ENCODE measurements at regions not wholly inside any gene's neighbourhood (a gene's known extent, or its start where the extent isn't known, plus 50 kb on each side); places are given as distances from the start of the nearest gene placed in this dataset.

- Histone ChIP-seq H3K9ac (ENCODE audit: low read depth, low read length) (no peak overlapping the region), H3K79me2 (ENCODE audit: insufficient read depth, low read length) (no peaks in the 10 kb centered on the region), H3K9me3 (ENCODE audit: insufficient read depth, low read length, severe bottlenecking) (no peaks in the 10 kb centered on the region), H3K4me1 (ENCODE audit: insufficient read depth, low read length) (no peaks in the 10 kb centered on the region), H3K27ac (ENCODE audit: low read length) (no peak overlapping the region), H3K36me3 (ENCODE audit: insufficient read depth, low read length) (no peaks in the 10 kb centered on the region), H3K27me3 (ENCODE audit: insufficient read depth, low read length, poor library complexity) (peaks cover 49% of the 10 kb centered on the region), H4K20me1 (ENCODE audit: insufficient read depth, low read length) (no peaks in the 10 kb centered on the region; the same call in 1 of the 2 replicates), H2AFZ (ENCODE audit: low read depth, low read length) (no peak overlapping the region), H3K4me3 (ENCODE audit: low read depth in 1 of 2, low read length in 2 of 2) (no peak overlapping the region), H3K4me2 (ENCODE audit: insufficient read depth, low read length) (no peak overlapping the region)
- no peak for TF ChIP-seq EZH2 (IDR thresholded peaks at IDR 0.05; ENCODE audit: borderline replicate concordance, low read depth, low read length, severe bottlenecking)
- no peak for TF ChIP-seq CTCF (IDR thresholded peaks at IDR 0.05; ENCODE audit: borderline replicate concordance, extremely low read depth, low read length, poor library complexity, severe bottlenecking)
- ATAC-seq (ENCODE audit: insufficient read depth, low read depth) (no peak), DNase-seq (no peak)
These were observed 57.1 kb upstream of the NFASC start for GRCh38 chr1:204813522-204813921.

- H3K36me3 ChIP-seq (ENCODE audit: insufficient read depth, low read length), result no peaks in the 10 kb centered on the region
- H3K27me3 ChIP-seq (ENCODE audit: insufficient read depth, low read length, poor library complexity), result peaks cover 52% of the 10 kb centered on the region
- no peaks in the 10 kb centered on the region; the same call in 1 of the 2 replicates for H4K20me1 ChIP-seq (ENCODE audit: insufficient read depth, low read length)
- no peak overlapping the region for H3K9ac ChIP-seq (ENCODE audit: low read depth, low read length)
- no peak overlapping the region for H2AFZ ChIP-seq (ENCODE audit: low read depth, low read length)
- H3K79me2 ChIP-seq (ENCODE audit: insufficient read depth, low read length), result no peaks in the 10 kb centered on the region
- DNase-seq (no peak), ATAC-seq (ENCODE audit: insufficient read depth, low read depth) (no peak)
- no peak overlapping the region for H3K27ac ChIP-seq (ENCODE audit: low read length)
- no peak overlapping the region for H3K4me2 ChIP-seq (ENCODE audit: insufficient read depth, low read length)
- no peaks in the 10 kb centered on the region for H3K4me1 ChIP-seq (ENCODE audit: insufficient read depth, low read length)
- H3K9me3 ChIP-seq (ENCODE audit: insufficient read depth, low read length, severe bottlenecking), result no peaks in the 10 kb centered on the region
- no peak overlapping the region for H3K4me3 ChIP-seq (ENCODE audit: low read depth in 1 of 2, low read length in 2 of 2)
- TF ChIP-seq EZH2 (IDR thresholded peaks at IDR 0.05; ENCODE audit: borderline replicate concordance, low read depth, low read length, severe bottlenecking), result no peak
- TF ChIP-seq CTCF (IDR thresholded peaks at IDR 0.05; ENCODE audit: borderline replicate concordance, extremely low read depth, low read length, poor library complexity, severe bottlenecking), result no peak
These were observed 56.3 kb upstream of the NFASC start for GRCh38 chr1:204814166-204814884.

GRCh38 chr1:204817341-204817740, 53.3 kb upstream of the NFASC start:
- peaks cover 60% of the 10 kb centered on the region for H3K27me3 ChIP-seq (ENCODE audit: insufficient read depth, low read length, poor library complexity)
- H4K20me1 ChIP-seq (ENCODE audit: insufficient read depth, low read length), result no peaks in the 10 kb centered on the region; the same call in 1 of the 2 replicates
- ATAC-seq (ENCODE audit: insufficient read depth, low read depth) (no peak), DNase-seq (no peak)
- H3K36me3 ChIP-seq (ENCODE audit: insufficient read depth, low read length), result no peaks in the 10 kb centered on the region
- no peak overlapping the region for H3K27ac ChIP-seq (ENCODE audit: low read length)
- H3K4me3 ChIP-seq (ENCODE audit: low read depth in 1 of 2, low read length in 2 of 2), result no peak overlapping the region
- H3K4me2 ChIP-seq (ENCODE audit: insufficient read depth, low read length), result no peak overlapping the region
- no peak for TF ChIP-seq CTCF (IDR thresholded peaks at IDR 0.05; ENCODE audit: borderline replicate concordance, extremely low read depth, low read length, poor library complexity, severe bottlenecking)
- no peaks in the 10 kb centered on the region for H3K4me1 ChIP-seq (ENCODE audit: insufficient read depth, low read length)
- H3K9ac ChIP-seq (ENCODE audit: low read depth, low read length), result no peak overlapping the region
- no peak overlapping the region for H2AFZ ChIP-seq (ENCODE audit: low read depth, low read length)
- H3K79me2 ChIP-seq (ENCODE audit: insufficient read depth, low read length), result no peaks in the 10 kb centered on the region
- no peaks in the 10 kb centered on the region for H3K9me3 ChIP-seq (ENCODE audit: insufficient read depth, low read length, severe bottlenecking)
